Fibroblast of the aortic adventitia (primary cell): ENCODE measurements at regions not wholly inside any gene's neighbourhood (a gene's known extent, or its start where the extent isn't known, plus 50 kb on each side); places are given as distances from the start of the nearest gene placed in this dataset.

Experiments used
- DNase-seq: peaks from one replicate; pipeline ENCODE4 v3.0.0-alpha.2; 2010; ENCODE audit warnings: low read depth
- H3K4me3 ChIP-seq: 2 replicates; pipeline ENCODE4 v1.5.1; 2011; ENCODE audit warnings: low read depth, mild to moderate bottlenecking, control low read depth, low read length, moderate library complexity
- CTCF ChIP-seq: IDR thresholded peaks from 2 replicates; pipeline ENCODE4 v1.5.1; 2011; ENCODE audit warnings: mild to moderate bottlenecking, low read length, control low read depth, inconsistent platforms; ENCODE audit not compliant: insufficient read depth

- no peak overlapping the region for H3K4me3 ChIP-seq
- no peak for DNase-seq
- TF ChIP-seq CTCF: no peak
Measured at GRCh38 chr4:20096911-20097310, 154.8 kb upstream of the SLIT2 start.

- no peak overlapping the region for H3K4me3 ChIP-seq
- no peak for TF ChIP-seq CTCF
- DNase-seq: no peak
Measured at GRCh38 chr4:20095805-20096541, 155.7 kb upstream of the SLIT2 start.

- no peak for TF ChIP-seq CTCF
- DNase-seq: no peak
- no peak overlapping the region for H3K4me3 ChIP-seq
Measured at GRCh38 chr4:20091781-20092180, 159.9 kb upstream of the SLIT2 start.

- H3K4me3 ChIP-seq: no peak overlapping the region
- no peak for DNase-seq
- TF ChIP-seq CTCF: no peak
Measured at GRCh38 chr4:20087522-20087911, 164.2 kb upstream of the SLIT2 start.

- no peak overlapping the region for H3K4me3 ChIP-seq
- DNase-seq: peak; percentile 11
- TF ChIP-seq CTCF: no peak
Measured at GRCh38 chr4:20086799-20087521, 164.7 kb upstream of the SLIT2 start.

GRCh38 chr4:20086067-20086798 is 165.5 kb upstream of the SLIT2 start:
- H3K4me3 ChIP-seq: no peak overlapping the region
- no peak for TF ChIP-seq CTCF
- peak; percentile 41 for DNase-seq
